Mesendoderm (in vitro differentiated cells): ENCODE measurements at regions not wholly inside any gene's neighbourhood (a gene's known extent, or its start where the extent isn't known, plus 50 kb on each side); places are given as distances from the start of the nearest gene placed in this dataset.

Source experiments
- DNase-seq: peaks from one replicate; pipeline ENCODE4 v3.0.0; 2013
- H2AK5ac ChIP-seq: 2 replicates; pipeline ENCODE4 v1.6.1; 2013; ENCODE audit warnings: low read length, inconsistent platforms
- H2BK120ac ChIP-seq: 2 replicates; pipeline ENCODE4 v1.6.1; 2013; ENCODE audit warnings: low read depth, mild to moderate bottlenecking, low read length, moderate library complexity, mixed read lengths
- H2BK15ac ChIP-seq: replicated peaks from 2 replicates; pipeline ENCODE4 v1.6.1; 2013; ENCODE audit warnings: low read depth, mild to moderate bottlenecking, moderate library complexity
- H2BK5ac ChIP-seq: 2 replicates; pipeline ENCODE4 v1.6.1; 2013; ENCODE audit warnings: low read length, inconsistent platforms
- H3K18ac ChIP-seq: 2 replicates; pipeline ENCODE4 v1.6.1; 2013; ENCODE audit warnings: mild to moderate bottlenecking, low read length, mixed read lengths
- H3K23ac ChIP-seq: one replicate; pipeline ENCODE4 v1.6.1; 2013; ENCODE audit warnings: low read length
- H3K27ac ChIP-seq: 2 replicates; pipeline ENCODE4 v1.5.1; 2013; ENCODE audit warnings: low read depth, mild to moderate bottlenecking, inconsistent platforms, low read length, moderate library complexity
- H3K27me3 ChIP-seq: 2 replicates; pipeline ENCODE4 v1.6.1; 2013; ENCODE audit warnings: low read length, control low read depth, mild to moderate bottlenecking, inconsistent platforms; ENCODE audit not compliant: insufficient read depth, poor library complexity
- H3K36me3 ChIP-seq: 2 replicates; pipeline ENCODE4 v1.6.1; 2013; ENCODE audit warnings: low read length, inconsistent platforms; ENCODE audit not compliant: control insufficient read depth, insufficient read depth
- H3K4ac ChIP-seq: one replicate; pipeline ENCODE4 v1.6.1; 2013; ENCODE audit warnings: low read depth, mild to moderate bottlenecking, low read length, moderate library complexity
- H3K4me1 ChIP-seq: 2 replicates; pipeline ENCODE4 v1.6.1; 2013; ENCODE audit warnings: low read depth, low read length, inconsistent platforms; ENCODE audit not compliant: control insufficient read depth
- H3K4me2 ChIP-seq: 2 replicates; pipeline ENCODE4 v1.6.1; 2013; ENCODE audit warnings: low read length
- H3K4me3 ChIP-seq: 2 replicates; pipeline ENCODE4 v1.5.1; 2013; ENCODE audit warnings: mild to moderate bottlenecking, low read length
- H3K56ac ChIP-seq: one replicate; pipeline ENCODE4 v1.6.1; 2013; ENCODE audit warnings: low read length
- H3K79me1 ChIP-seq: 2 replicates; pipeline ENCODE4 v1.6.1; 2013; ENCODE audit warnings: low read length, inconsistent platforms
- H3K79me2 ChIP-seq: 2 replicates; pipeline ENCODE4 v1.6.1; 2013; ENCODE audit warnings: mild to moderate bottlenecking, low read length; ENCODE audit not compliant: control insufficient read depth, insufficient read depth
- H3K9ac ChIP-seq: 2 replicates; pipeline ENCODE4 v1.6.1; 2013; ENCODE audit warnings: low read length, inconsistent platforms
- H4K5ac ChIP-seq: one replicate; pipeline ENCODE4 v1.6.1; 2013; ENCODE audit warnings: low read length
- H4K8ac ChIP-seq: one replicate; pipeline ENCODE4 v1.6.1; 2013; ENCODE audit warnings: low read depth, mild to moderate bottlenecking, control low read depth, low read length, moderate library complexity
- WGBS: extraction: QIAGEN DNeasy Blood & Tissue Kit; methylation state at CpG from one replicate; pipeline ENCODE4 v1.1.7; 2013; ENCODE audit warnings: low lambda C conversion rate, missing lambda C conversion rate; ENCODE audit not compliant: insufficient coverage; ENCODE audit errors: extremely low coverage; 5-methylcytosine and 5-hydroxymethylcytosine counted together

GRCh38 chr20:52321396-52321795, 129.8 kb upstream of the ZFP64 start:
- Histone ChIP-seq H3K27ac (no peak overlapping the region), H3K56ac (no peak overlapping the region), H4K8ac (no peak overlapping the region), H2BK5ac (no peak overlapping the region), H3K18ac (no peak overlapping the region), H3K4me1 (no peaks in the 10 kb centered on the region), H3K4me3 (no peak overlapping the region), H3K27me3 (no peaks in the 10 kb centered on the region), H3K79me2 (no peaks in the 10 kb centered on the region), H3K4me2 (no peak overlapping the region), H2BK120ac (no peak overlapping the region), H3K9ac (no peak overlapping the region), H4K5ac (no peak overlapping the region), H3K4ac (no peak overlapping the region), H2AK5ac (no peak overlapping the region), H3K23ac (no peak overlapping the region), H2BK15ac (no peak overlapping the region), H3K79me1 (no peaks in the 10 kb centered on the region), H3K36me3 (no peaks in the 10 kb centered on the region)
- no peak for DNase-seq
- no CpG with 5 or more reads among the region's 3 CpGs for WGBS

GRCh38 chr20:52318651-52319050, 127.1 kb upstream of the ZFP64 start:
- H3K4me2 ChIP-seq, result no peak overlapping the region
- no peak overlapping the region for H3K23ac ChIP-seq
- no peak overlapping the region for H4K5ac ChIP-seq
- H3K4ac ChIP-seq, result no peak overlapping the region
- no peaks in the 10 kb centered on the region for H3K4me1 ChIP-seq
- H3K18ac ChIP-seq, result no peak overlapping the region
- DNase-seq, result no peak
- no peaks in the 10 kb centered on the region for H3K79me2 ChIP-seq
- H2BK120ac ChIP-seq, result no peak overlapping the region
- no peak overlapping the region for H3K27ac ChIP-seq
- H3K4me3 ChIP-seq, result no peak overlapping the region
- no peak overlapping the region for H3K9ac ChIP-seq
- H2BK5ac ChIP-seq, result no peak overlapping the region
- no peak overlapping the region for H3K56ac ChIP-seq
- H4K8ac ChIP-seq, result no peak overlapping the region
- H3K79me1 ChIP-seq, result no peaks in the 10 kb centered on the region
- no peaks in the 10 kb centered on the region for H3K27me3 ChIP-seq
- H2AK5ac ChIP-seq, result no peak overlapping the region
- H3K36me3 ChIP-seq, result no peaks in the 10 kb centered on the region
- no peak overlapping the region for H2BK15ac ChIP-seq
- no CpG with 5 or more reads among the region's 6 CpGs for WGBS

DNA sequence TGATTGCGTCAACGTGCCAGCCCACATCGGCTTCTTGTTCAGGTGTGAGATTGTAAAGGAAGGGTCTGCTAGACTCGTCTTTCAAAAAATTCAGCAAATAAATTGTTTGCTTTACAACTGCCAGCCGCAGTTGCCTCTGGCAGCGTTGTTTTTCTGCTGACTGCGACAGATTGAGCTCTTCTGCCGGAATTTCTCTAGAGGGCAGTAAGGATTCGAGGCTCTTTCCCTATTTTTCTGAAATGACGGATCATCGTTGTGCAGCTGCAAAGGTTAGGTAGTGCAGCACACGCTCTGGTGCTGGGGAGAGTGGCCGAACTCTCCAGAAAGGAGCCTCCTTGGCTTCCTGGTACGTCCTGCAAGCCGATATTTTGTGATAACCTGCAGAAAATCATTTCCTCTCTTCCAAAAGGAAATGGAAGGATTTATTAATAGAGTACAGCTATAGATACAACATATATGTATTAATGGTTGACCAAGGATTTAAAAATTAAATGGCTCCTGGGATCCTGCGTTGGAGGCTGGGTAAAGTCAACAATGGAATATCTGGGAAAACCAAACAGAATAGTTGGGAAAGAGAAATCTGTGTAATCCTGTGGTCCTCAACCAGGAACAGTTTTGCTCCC, 121.9 kb upstream of the ZFP64 start:
- no peaks in the 10 kb centered on the region for H3K4me1 ChIP-seq
- DNase-seq, result peak; percentile 71
- no peak overlapping the region for H3K4ac ChIP-seq
- no CpG with 5 or more reads among the region's 16 CpGs for WGBS
- no peak overlapping the region for H2BK5ac ChIP-seq
- H3K27me3 ChIP-seq, result no peaks in the 10 kb centered on the region
- H3K23ac ChIP-seq, result no peak overlapping the region
- H2AK5ac ChIP-seq, result no peak overlapping the region
- no peak overlapping the region for H3K27ac ChIP-seq
- H3K18ac ChIP-seq, result no peak overlapping the region
- H4K5ac ChIP-seq, result no peak overlapping the region
- H2BK15ac ChIP-seq, result no peak overlapping the region
- H3K9ac ChIP-seq, result no peak overlapping the region
- no peak overlapping the region for H3K4me2 ChIP-seq
- H4K8ac ChIP-seq, result no peak overlapping the region
- H3K4me3 ChIP-seq, result no peak overlapping the region
- H3K79me1 ChIP-seq, result no peaks in the 10 kb centered on the region
- no peak overlapping the region for H3K56ac ChIP-seq
- H3K79me2 ChIP-seq, result no peaks in the 10 kb centered on the region
- no peak overlapping the region for H2BK120ac ChIP-seq
- H3K36me3 ChIP-seq, result no peaks in the 10 kb centered on the region

DNA sequence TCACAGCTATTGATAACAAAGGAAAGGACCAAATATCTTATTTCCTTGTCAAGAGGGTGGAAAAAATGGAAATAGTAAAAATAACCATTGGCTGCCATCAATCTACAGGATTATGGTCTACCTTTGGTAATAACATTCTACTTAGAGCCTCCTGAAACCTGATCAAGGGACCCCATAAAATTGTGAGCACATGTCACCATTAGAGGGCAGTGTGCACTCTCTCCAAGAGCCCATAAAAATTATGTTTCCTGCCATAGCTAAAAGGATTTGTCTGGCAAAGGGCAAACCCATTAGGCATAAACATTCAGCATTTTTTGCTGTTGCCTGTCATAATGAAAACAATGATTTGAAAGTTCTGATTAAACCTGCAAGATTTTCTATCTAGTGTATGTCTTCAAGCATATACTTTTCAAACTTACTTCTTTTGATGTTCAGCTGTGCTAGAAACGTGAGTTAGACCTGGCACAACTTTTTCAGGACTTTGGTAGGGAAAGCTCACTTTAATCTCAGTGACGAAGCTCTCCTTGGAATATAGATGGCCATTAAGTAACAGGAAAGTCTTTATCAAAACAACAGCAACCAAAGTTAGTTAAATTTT, 120.7 kb upstream of the ZFP64 start:
- no peak overlapping the region for H3K27ac ChIP-seq
- H3K18ac ChIP-seq, result no peak overlapping the region
- H3K27me3 ChIP-seq, result no peaks in the 10 kb centered on the region
- WGBS, result no CpG with 5 or more reads among the region's 2 CpGs
- DNase-seq, result peak; percentile 68
- H2BK15ac ChIP-seq, result no peak overlapping the region
- no peak overlapping the region for H3K23ac ChIP-seq
- H2AK5ac ChIP-seq, result no peak overlapping the region
- no peak overlapping the region for H2BK5ac ChIP-seq
- H3K79me2 ChIP-seq, result no peaks in the 10 kb centered on the region
- no peak overlapping the region for H4K8ac ChIP-seq
- no peaks in the 10 kb centered on the region for H3K36me3 ChIP-seq
- no peak overlapping the region for H4K5ac ChIP-seq
- no peaks in the 10 kb centered on the region for H3K4me1 ChIP-seq
- no peak overlapping the region for H3K4me3 ChIP-seq
- H2BK120ac ChIP-seq, result no peak overlapping the region
- H3K4ac ChIP-seq, result no peak overlapping the region
- H3K4me2 ChIP-seq, result no peak overlapping the region
- no peak overlapping the region for H3K56ac ChIP-seq
- H3K9ac ChIP-seq, result no peak overlapping the region
- H3K79me1 ChIP-seq, result no peaks in the 10 kb centered on the region

DNA sequence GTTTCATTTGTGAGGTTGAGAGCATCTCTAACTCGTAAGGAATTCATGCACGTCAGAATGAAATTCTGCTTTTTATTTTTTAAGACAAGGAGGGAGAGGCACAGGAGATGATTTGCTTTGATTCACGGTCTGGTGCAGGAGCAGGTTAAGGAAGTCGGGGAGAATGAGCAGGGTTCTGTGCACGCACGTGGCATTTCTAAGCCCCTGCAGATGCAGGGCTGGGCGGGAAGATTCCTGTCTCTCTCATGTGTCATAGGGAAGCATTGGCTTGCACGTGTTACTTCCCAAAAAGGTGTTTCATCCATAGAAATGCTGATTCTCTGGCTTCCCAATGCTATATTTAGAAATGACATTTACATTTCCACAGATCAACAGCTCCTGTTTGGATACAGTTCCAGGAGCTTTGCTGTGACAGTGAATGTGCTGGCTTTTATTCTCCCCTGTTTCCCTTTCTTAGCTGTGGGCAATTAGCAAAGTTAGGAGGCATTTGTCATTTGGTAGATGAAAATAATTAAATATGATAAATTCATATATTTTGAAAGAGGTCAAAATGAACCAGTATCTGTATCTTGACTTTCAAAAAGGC, 119.7 kb upstream of the ZFP64 start:
- H3K23ac ChIP-seq, result no peak overlapping the region
- H3K4me2 ChIP-seq, result no peak overlapping the region
- no peak for DNase-seq
- H2BK5ac ChIP-seq, result no peak overlapping the region
- no peak overlapping the region for H3K9ac ChIP-seq
- no peak overlapping the region for H3K18ac ChIP-seq
- H2BK15ac ChIP-seq, result no peak overlapping the region
- no peaks in the 10 kb centered on the region for H3K27me3 ChIP-seq
- H2AK5ac ChIP-seq, result no peak overlapping the region
- H4K8ac ChIP-seq, result no peak overlapping the region
- no peak overlapping the region for H3K27ac ChIP-seq
- no CpG with 5 or more reads among the region's 8 CpGs for WGBS
- H3K4me1 ChIP-seq, result no peaks in the 10 kb centered on the region
- H3K56ac ChIP-seq, result no peak overlapping the region
- H3K79me2 ChIP-seq, result no peaks in the 10 kb centered on the region
- H3K4ac ChIP-seq, result no peak overlapping the region
- no peak overlapping the region for H4K5ac ChIP-seq
- H2BK120ac ChIP-seq, result no peak overlapping the region
- no peaks in the 10 kb centered on the region for H3K36me3 ChIP-seq
- no peak overlapping the region for H3K4me3 ChIP-seq
- no peaks in the 10 kb centered on the region for H3K79me1 ChIP-seq
